GM19193 (cell line): ENCODE measurements at regions not wholly inside any gene's neighbourhood (a gene's known extent, or its start where the extent isn't known, plus 50 kb on each side); places are given as distances from the start of the nearest gene placed in this dataset.

Experiments used
- POLR2A ChIP-seq: IDR thresholded peaks from 4 replicates; pipeline ENCODE4 v1.6.1; 2011; ENCODE audit not compliant: insufficient read depth, insufficient read length; ENCODE audit errors: extremely low read depth

DNA sequence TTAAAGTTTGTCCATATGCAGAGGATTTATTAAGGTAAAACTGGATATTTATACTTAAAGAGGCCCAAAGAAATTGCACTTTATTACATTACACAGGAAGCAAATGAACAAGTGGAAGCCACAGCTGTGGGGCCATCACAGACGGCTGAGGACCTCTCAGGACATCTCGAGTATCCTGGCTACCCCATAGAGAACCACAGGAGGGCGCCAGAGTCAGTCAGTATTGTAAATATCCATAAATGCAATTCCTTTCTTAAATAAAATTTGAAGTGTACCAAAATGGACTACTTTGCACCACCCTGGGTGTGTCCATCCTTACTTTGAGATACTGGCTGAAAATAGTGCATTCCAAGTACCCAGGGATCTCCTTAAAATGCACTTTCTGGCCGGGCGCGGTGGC lies 257.2 kb downstream of the MRPL39 start:
- no peak for TF ChIP-seq POLR2A

DNA sequence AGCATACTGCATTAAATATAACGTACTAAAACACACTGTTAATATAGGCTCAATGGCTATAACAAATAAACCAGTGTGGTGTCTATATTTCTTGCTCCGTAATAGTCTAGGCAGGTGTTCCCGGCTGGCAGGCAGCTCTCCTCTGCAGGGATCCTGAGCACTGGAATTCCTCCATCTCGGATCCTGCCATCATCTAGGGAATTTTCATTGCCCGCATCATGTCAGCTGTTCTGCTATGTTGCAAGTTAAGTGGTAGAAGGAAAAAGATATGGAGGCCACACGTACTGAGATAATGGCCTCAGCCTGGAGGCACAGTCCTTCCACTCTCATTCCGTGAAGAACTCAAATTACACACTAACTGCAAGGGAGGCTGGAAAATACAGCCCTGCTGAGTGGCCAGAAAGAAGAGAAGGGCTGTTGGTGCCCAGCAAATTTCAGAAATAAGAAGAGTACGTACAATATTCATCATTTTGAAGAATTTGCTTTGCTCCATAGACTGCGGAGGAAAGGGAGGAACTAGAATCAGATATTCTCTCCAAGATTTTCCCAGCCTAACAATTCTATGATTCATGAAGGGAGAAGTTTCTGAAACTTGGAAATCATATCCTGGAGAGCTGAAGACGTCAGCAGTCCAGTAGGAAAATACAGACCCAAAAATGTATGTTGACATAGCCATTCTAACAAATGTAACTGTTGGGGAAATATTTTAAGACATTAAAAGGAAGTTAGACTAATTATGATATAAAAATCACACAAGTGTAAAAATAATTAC lies 263.3 kb downstream of the MRPL39 start:
- no peak for TF ChIP-seq POLR2A

DNA sequence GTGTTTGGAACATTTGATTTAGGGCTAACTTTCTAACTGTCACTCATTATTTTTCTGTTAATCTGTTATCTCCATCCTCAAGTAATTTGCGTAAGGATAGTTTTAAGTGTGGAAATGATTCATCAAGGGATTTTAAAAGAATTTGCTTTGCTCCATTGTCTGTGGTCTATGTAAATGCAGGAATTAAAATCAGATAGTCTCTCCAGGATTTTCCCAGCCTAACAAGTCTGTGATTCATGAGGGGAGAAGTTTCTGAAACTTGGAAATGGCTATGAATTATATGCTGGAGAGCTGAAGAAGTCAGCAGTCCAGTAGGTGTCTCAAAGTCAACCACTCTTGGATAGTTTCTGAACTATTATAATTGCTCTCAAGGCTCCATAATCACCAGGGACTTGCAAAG lies 264.5 kb downstream of the MRPL39 start:
- no peak for TF ChIP-seq POLR2A

DNA sequence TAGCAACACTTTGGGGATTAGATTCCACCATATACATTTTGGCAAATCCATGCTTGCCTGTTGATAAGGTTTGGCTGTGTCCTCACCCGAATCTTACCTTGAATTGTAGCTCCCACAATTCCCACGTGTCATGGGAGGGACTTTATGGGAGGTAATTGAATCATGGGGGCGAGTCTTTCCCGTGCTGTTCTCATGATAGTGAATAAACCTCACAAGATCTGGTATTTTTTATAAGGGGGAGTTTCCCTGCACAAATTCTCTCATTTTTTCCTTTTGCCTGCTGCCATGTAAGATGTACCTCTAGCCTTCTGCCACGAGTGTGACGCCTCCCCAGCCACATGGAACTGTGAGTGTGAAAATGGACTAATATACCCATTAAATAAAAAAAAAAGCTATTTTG lies 265.3 kb downstream of the MRPL39 start:
- no peak for TF ChIP-seq POLR2A

DNA sequence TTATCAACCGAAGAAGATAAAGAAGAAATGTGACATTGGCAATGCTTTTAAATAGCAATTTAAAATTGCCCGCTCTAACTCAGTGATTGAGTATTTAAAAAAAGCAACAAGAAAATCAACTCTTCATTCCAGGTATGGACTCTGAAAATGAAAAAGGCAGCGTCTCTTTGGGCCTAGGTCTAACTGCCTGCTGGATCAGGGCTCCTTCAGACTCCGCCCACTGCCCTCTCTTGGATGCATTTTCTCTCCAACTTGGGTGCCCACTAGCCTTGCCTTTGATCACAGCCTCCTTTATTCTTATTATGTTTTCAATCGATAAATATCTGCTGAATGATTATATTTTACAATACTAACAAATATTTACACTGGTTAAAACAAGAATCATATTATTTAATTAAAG lies 268.9 kb downstream of the MRPL39 start:
- TF ChIP-seq POLR2A = no peak

DNA sequence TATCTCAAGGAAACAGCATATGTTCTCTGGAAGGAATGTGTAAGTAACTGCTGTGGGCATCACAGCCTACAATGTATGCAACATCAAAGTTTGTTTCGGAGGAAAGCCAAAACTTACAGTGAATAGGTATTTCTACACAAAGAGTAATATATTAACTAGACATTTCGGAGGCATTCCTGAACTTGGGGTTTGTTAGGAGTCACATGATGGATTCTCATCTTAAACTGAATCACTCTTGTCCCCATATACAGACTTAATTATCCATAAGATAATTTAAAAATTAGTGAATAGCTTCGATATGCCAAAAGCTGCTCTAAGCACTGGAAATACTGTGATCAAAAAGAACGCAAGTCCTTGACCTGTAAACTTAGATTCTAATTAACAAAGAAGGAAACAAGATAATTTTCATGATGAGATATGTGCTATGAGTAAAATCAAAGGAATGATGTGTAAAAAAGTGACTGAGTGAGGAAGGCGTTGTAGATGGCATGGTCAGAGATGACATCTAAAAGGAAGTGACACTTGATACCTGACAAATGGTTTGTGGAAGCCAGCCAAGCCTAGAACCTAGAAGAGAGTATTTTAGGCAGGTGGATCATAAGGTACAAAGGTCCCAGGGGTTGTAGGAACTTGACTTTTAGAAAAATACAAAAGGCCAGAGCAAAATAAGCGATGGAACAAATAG lies 273.1 kb downstream of the MRPL39 start:
- TF ChIP-seq POLR2A = no peak

DNA sequence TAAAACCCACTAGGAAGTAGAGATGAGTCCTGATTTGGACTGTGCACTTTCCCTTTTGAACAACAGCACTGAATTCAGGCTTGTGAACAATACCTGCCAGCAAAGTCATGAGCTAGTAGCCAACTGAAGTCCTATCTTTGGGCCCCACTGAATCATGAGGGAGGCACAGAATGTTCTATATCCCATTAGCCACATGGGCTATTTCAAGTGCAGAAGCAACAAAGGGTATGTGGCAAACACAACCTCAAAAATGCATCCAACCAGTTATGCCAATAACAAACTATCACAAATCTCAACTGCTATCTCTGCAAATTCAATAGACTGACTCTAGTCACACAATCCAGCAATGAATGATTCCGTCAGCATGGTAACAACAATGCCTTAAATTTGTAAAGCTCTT lies 276.0 kb downstream of the MRPL39 start:
- TF ChIP-seq POLR2A = no peak

DNA sequence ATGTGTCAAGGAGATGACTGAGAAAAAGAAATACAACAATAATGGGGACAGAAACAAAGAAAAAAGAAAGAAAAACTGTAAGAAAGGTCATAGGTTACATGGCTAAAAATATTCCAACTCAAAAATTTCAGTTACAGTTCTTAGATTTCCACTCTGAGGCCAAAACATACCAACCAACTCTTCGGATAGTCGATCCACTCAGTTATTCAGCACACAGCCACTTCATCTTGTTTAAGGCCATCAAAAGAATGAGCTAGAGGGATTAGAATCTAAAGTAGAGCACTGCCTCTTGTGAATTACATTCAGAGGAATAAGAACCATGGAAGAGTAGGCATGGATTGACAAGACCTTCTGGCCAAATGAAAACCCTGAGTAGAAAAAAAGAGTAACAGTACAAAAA lies 277.0 kb downstream of the MRPL39 start:
- no peak for TF ChIP-seq POLR2A

DNA sequence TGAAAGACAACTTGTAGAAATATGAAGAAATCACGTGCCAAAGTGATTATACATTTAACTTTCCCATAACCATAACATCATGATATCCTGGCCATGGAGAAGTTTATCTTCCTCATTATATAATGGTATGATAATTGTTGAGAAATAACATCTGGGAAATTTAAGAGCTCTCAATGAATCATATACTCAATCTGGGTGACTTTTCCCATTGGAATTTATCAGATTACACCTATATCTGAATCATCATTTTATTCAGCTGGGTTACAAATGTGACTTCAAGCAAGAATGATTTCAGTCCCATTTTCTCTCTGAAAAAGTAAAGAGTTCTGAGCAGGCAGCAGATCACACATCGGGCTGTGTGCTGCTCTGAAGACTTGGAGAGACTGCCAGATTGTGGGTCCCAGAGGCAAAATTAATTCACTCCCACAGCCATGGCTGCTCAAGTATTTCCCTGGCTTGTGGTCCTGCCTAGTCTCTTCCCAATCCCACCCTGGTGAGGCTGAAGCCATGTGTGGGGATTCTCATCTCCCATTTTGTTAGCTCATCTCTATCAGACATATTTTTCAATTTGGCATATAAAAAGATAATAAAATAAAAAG lies 278.0 kb downstream of the MRPL39 start:
- no peak for TF ChIP-seq POLR2A

DNA sequence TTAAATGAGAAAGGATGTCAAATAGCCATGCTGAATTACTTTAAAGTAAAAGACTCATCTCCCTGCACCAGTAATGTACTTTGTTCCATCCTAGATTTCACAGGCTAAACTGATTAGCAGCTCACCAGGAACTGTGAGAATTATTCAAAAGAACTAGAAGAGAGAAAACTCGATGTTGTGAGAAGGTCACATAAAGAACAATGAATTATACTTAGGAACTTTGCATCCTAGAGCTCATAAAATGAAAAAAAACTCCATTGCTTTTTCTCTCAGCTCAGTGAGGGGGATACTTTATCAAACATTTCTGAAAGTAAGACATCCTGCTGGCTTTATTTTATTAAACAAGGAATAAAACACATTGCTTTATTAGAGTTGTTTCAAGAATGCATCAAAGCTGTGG lies 278.5 kb downstream of the MRPL39 start:
- TF ChIP-seq POLR2A = no peak

DNA sequence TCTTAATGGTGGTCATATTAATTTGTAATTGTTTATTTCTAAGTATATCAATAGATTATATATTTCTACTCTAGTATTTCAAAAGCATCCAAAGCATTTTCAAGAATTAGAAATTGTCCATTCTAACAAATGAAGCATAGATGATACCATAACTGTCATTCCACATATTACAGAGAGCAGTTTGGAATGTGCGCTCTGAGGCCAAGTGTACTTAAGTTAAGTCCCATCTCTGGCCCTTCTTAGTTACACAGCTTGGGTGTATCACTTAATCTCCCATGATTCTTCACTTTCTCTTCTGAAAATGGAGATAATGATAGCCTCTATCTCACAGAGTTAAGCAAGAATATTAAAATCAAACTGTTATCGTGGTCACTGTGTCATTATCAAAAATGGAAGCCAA lies 281.1 kb downstream of the MRPL39 start:
- TF ChIP-seq POLR2A = no peak

DNA sequence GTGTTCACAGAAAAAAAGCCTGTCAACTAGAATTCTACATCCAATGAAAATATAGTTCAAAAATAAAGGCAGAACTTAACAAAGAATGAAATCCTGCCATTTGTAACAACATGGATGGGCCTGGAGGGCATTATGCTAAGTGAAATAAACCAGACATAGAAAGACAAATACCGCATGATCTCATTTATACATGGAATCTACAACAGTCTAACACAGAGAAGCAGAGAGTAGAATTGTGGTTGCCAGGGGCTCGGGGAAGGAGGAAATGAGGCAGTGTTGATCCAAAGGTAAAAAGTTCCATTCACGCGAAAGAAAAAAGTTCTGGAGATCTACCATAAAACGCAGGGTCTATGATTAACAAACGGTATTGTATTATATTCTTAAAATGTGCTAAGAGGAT lies 282.6 kb downstream of the MRPL39 start:
- no peak for TF ChIP-seq POLR2A

DNA sequence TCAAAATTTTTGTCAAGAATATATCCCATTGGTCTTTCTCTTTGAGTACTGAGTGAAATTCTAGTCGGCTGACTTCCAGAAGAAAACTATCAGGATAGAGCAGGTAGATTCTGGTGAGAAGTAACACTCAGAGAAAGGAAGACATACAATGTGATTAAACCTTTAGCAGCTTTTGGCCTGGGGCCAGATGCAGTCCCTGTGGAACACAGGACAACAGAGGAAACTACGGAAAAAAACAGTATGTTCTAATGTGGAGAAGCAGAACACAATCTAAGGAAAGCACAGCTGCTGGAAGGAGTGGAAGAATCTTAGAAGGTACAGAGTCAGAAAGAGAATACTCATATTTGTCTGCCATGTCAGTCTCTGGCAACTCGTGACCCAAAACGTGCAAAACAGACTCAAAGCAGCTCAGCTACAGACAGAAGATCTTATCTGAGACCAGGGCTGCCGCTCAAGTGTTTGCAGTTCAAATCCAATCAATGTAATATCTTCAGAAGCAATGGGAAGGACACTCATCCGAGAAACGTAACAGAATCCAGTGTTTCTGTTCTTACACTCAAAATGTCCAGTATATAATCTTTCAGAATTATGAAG lies 283.8 kb downstream of the MRPL39 start:
- no peak for TF ChIP-seq POLR2A

DNA sequence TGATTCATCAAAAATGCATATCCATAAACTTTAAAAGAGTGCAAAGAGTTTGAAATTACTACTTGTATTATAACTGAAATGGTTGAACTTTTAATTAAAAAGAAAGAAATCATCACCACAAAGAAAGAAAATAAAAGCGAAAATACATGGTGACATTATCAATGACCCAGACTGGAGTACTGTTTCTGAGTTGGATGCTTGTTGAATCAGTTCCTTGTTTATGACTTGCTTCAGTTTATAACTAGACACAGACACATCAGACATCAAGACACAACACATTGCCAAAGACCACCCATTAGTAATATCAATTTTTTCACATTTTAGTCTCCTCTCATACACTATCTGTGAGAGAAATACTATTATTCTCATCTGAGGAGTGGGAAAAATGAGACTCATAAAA lies 293.0 kb downstream of the MRPL39 start:
- no peak for TF ChIP-seq POLR2A

DNA sequence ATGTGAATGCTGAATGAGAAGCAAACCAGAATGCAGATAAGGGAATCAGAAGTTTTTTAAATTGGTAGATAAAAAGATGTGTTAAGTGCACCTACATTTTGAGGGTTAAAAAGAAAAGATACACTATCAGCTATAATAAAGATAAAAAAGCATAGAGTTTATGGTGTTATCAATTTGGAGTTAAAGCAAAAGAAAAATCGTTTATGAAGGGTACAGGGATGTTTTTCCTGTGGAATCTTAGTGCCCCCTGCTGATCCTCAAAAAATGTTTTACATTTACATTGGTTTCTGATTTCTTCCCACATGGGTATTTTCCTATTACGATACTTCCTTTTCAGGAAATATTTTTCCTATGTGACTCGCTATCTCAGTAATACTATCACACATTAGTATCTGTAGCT lies 293.5 kb downstream of the MRPL39 start:
- TF ChIP-seq POLR2A = no peak

DNA sequence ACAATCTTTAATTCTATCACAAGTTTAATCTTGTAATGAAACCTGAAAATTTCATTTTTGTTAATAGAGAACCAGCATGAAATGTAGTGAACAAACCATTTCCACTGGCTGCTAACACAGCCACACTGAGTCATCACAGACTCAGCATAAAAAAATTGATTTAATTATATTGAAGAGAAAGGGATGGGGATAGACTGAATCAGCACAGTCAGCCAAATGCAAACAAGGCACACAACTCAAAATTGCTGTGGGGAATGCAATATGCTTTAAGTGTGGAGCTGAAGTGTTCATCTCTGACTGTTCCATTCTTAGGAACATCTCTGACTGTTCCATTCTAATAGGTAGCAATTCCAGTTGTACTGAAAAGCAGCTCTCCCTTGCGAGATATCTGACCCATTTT lies 299.8 kb downstream of the MRPL39 start:
- TF ChIP-seq POLR2A = no peak
